Panc1 (cell line): ENCODE measurements at regions not wholly inside any gene's neighbourhood (a gene's known extent, or its start where the extent isn't known, plus 50 kb on each side); places are given as distances from the start of the nearest gene placed in this dataset.

Experiments
- ATAC-seq: fragments of 200-7000 bp; cut with Tn5 transposase; 2 replicates; pipeline ENCODE4 v1.9.1; 2020; ENCODE audit warnings: mild to moderate bottlenecking, moderate library complexity
- BruUV-seq: library from RNA; stranded (reverse); fragments of 400-500 nt; replicated peaks from 2 replicates; lab custom pipeline; 2021; lab: Mats Ljungman, UMichigan
- CTCF ChIA-PET: fragments of 300-600 bp; sonication (Branson Sonifier 250); formaldehyde crosslinking; loops from one replicate; lab custom pipeline; 2022; ENCODE audit warnings: antibody characterized with exemption; lab: Charles Lee
- POLR2A ChIA-PET: fragments of 300-600 bp; sonication (Branson Sonifier 250); formaldehyde crosslinking; loops from one replicate; lab custom pipeline; 2022; ENCODE audit warnings: antibody characterized with exemption; lab: Charles Lee
- DNase-seq: peaks from one replicate; pipeline ENCODE4 v3.0.0-alpha.2; 2010; ENCODE audit warnings: low read depth, low spot score
- H3K27ac ChIP-seq: 2 replicates; pipeline ENCODE4 v1.5.1; 2011; ENCODE audit warnings: mild to moderate bottlenecking, low read length, inconsistent platforms
- H3K27me3 ChIP-seq: fragments of 200-500 bp; sonication (Bioruptor generic); 2 replicates; pipeline ENCODE4 v1.6.0; 2014; ENCODE audit warnings: low read length, inconsistent platforms; ENCODE audit not compliant: control insufficient read depth, insufficient read depth
- H3K36me3 ChIP-seq: fragments of 200-500 bp; sonication (Bioruptor generic); 2 replicates; pipeline ENCODE4 v1.5.1; 2014; ENCODE audit warnings: inconsistent platforms, mild to moderate bottlenecking, low read length, moderate library complexity; ENCODE audit not compliant: control insufficient read depth, insufficient read depth
- H3K4me1 ChIP-seq: 2 replicates; pipeline ENCODE4 v1.5.1; 2011; ENCODE audit warnings: inconsistent platforms, mild to moderate bottlenecking, low read length, moderate library complexity; ENCODE audit not compliant: control insufficient read depth, insufficient read depth
- H3K4me3 ChIP-seq, 2 experiments: 2 replicates each; pipeline ENCODE4 v1.5.1; 2011 to 2012; ENCODE audit warnings: low read depth in 2 of 2, low read length in 2 of 2, mild to moderate bottlenecking in 2 of 2, inconsistent platforms in 1 of 2, moderate library complexity in 1 of 2
- H3K9me3 ChIP-seq: fragments of 200-500 bp; sonication (Bioruptor generic); 2 replicates; pipeline ENCODE4 v1.5.1; 2014; ENCODE audit warnings: low read depth, mild to moderate bottlenecking, inconsistent platforms, low read length, moderate library complexity; ENCODE audit not compliant: control insufficient read depth, insufficient read depth
- CTCF ChIP-seq: fragments of 450-650 bp; IDR thresholded peaks from 2 replicates; pipeline ENCODE4 v1.5.1; 2017; ENCODE audit warnings: mild to moderate bottlenecking
- POLR2AphosphoS5 ChIP-seq: IDR thresholded peaks from 2 replicates; pipeline ENCODE4 v1.6.1; 2012; ENCODE audit warnings: mild to moderate bottlenecking, low read depth, low read length, moderate library complexity
- REST ChIP-seq, 2 experiments: IDR thresholded peaks; 2 replicates each; pipeline ENCODE4 v1.6.1; 2011 to 2012; ENCODE audit warnings: low read depth in 2 of 2, control low read depth in 1 of 2, low read length in 1 of 2, mild to moderate bottlenecking in 1 of 2, moderate library complexity in 1 of 2; ENCODE audit not compliant: insufficient read depth in 1 of 2
- SIN3A ChIP-seq: IDR thresholded peaks from 2 replicates; pipeline ENCODE4 v1.6.1; 2012; ENCODE audit warnings: low read depth, mild to moderate bottlenecking, low read length, moderate library complexity, borderline replicate concordance; ENCODE audit not compliant: insufficient read depth
- TCF7L2 ChIP-seq: IDR thresholded peaks from 2 replicates; pipeline ENCODE4 v1.6.1; 2011; ENCODE audit warnings: mild to moderate bottlenecking, low read depth, low read length, inconsistent platforms
- in situ Hi-C: cut with HindIII; loops from 2 replicates; pipeline ENCODE4 v1.10.0; 2016; ENCODE audit warnings: low sequenced_read_pairs, low pct_unique_long_range_greater_than_20kb
- intact Hi-C: fragments of 100-400 bp; cut with micrococcal nuclease; formaldehyde crosslinking; loops from one replicate; pipeline ENCODE4 v1.10.0; 2022; ENCODE audit not compliant: unreplicated experiment

GRCh38 chr18:64850791-64851190 is 701.9 kb upstream of the LINC00305 start:
- intact Hi-C loops: no loop called here
- Histone ChIP-seq H3K27me3 (no peaks in the 10 kb centered on the region), H3K4me1 (no peaks in the 10 kb centered on the region), H3K9me3 (no peaks in the 10 kb centered on the region), H3K4me3 (no peak overlapping the region), H3K36me3 (no peaks in the 10 kb centered on the region), H3K27ac (no peak overlapping the region)
- TF ChIP-seq CTCF: no peak
- no peak for TF ChIP-seq TCF7L2
- no peak for TF ChIP-seq REST (IDR thresholded peaks at IDR 0.05; ENCODE audit: insufficient read depth in 1 of 2, low read depth in 2 of 2, low read length in 1 of 2)
- TF ChIP-seq SIN3A: no peak
- no peak for TF ChIP-seq POLR2AphosphoS5
- in situ Hi-C loops: no loop called here
- BruUV-seq: no TSS peak
- ChIA-PET POLR2A (no interaction called here), CTCF (no interaction called here)
- DNase-seq (no peak), ATAC-seq (no peak)

DNA sequence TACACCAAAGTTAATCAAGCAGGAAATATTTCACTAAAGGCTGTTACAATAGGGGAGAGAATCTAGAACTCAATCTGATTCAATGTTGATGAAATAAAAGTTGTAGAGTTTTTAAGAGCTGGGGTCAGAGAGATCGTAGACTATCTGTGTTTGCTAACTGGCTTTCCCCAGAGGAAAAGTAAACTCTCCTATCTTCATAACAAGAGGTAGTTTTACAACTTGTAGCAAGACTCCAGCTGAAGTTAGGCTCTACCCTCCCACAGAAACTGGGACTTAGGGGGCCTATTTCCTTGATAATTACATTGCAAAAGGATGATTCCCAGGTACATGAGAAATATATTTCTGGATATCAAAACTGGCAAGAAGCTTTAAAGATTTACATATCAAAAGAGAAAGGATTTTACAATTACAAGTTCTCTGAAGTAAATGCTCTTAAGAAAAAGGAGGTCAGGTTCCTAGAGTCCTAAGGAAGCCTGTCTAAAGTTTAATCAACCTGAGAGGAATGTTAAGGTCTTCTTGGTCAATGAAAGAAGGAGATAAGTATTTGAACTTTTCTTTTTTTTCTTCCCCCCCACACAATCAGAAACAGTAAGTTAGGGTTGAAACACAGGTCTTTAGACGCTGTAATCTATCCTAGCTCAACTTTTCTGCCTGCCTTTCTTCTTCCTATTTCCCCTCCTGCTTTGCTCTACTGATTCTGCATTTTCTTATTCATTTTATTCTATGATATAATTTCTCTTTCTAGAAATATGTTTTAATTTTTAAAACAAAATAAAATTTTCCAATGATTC is 692.2 kb upstream of the LINC00305 start:
- H3K27ac ChIP-seq: no peak overlapping the region
- H3K27me3 ChIP-seq: no peaks in the 10 kb centered on the region
- no peak overlapping the region for H3K4me3 ChIP-seq
- no peaks in the 10 kb centered on the region for H3K4me1 ChIP-seq
- H3K36me3 ChIP-seq: no peaks in the 10 kb centered on the region
- TF ChIP-seq TCF7L2: no peak
- no peak for TF ChIP-seq POLR2AphosphoS5
- TF ChIP-seq REST (IDR thresholded peaks at IDR 0.05; ENCODE audit: insufficient read depth in 1 of 2, low read depth in 2 of 2, low read length in 1 of 2): no peak
- no peak for TF ChIP-seq SIN3A
- no peak for TF ChIP-seq CTCF
- in situ Hi-C loops: no loop called here
- ChIA-PET CTCF (no interaction called here), POLR2A (no interaction called here)
- H3K9me3 ChIP-seq: no peaks in the 10 kb centered on the region
- ATAC-seq (no peak), DNase-seq (no peak)
- intact Hi-C loops: no loop called here
- BruUV-seq: no TSS peak
